ENCODE measurements at regions not wholly inside any gene's neighbourhood (a gene's known extent, or its start where the extent isn't known, plus 50 kb on each side); places are given as distances from the start of the nearest gene placed in this dataset.
A peak's percentile ranks its signal among the peaks of the same experiment; 100 is the strongest.
"Not testable (repeated sequence)": the region's sequence is repeated elsewhere in the genome, so short reads cannot be mapped to it uniquely, and the experiment has no call there.

DNA sequence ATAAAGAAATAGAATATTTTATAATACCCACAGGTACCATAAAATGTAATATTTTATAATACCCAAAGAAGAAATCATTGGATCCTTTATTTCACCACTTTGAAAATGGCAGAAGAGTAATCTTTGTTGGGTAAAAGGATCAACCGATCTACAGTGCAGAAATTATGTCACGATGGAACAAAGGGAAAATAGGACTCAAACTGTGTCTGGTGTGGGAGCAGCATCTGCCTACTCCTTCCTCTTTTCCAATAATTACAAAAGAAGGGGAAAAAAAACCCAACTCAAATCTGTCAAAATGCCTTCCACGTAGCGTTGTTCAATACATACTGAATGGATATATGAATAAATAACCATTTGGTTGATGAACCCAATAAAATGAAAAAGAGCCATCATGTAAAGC lies 492.6 kb upstream of the TBL1XR1 start:
- DNase-seq = no peak

DNA sequence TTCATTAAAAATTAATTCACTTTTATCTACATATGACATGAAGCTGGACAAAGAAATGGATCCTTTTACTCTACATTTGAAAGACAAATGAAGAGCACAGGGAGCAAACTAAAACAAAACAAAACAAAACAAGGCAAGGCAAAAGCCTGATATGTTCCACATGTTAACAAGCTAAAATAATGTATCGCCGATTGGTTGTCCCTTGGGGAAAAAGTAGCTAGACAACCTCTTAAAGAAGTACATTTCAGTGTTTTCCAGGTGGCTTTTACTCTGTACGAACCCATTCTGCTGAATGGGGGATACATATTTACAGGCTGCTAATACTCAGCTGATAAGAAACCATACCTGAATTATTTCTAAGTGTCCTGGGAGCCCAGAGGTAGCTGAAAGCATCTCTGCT lies 493.0 kb upstream of the TBL1XR1 start:
- no peak for DNase-seq

DNA sequence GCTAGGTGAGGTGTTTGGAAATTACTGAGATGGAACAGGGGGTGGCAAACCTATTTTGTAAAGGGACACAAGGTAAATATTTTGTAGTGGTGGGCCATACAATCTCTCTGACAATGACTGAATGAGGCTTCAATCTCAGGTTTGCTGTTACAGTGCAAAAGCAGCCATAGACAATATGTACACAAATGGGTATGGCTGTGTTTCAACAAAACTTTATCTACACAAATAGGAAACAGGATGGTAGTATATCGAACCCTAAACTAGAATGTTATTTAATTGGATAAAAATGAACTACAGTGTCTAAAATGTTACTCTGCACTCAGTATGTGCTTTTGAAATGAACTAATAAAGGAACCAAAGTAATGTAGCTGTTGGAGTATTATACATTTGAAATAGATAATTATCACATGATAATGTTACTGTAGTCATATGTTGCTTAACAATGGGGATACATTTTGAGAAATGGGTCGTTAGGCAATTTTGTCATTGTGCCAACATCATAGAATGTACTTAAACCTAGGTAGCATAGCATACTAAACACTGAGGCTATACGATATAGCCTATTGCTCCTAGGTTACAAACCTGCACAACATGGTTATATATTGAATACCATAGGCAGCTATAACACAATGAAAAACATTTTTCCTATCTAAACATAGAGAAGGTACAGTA lies 495.2 kb upstream of the TBL1XR1 start:
- DNase-seq = no peak

DNA sequence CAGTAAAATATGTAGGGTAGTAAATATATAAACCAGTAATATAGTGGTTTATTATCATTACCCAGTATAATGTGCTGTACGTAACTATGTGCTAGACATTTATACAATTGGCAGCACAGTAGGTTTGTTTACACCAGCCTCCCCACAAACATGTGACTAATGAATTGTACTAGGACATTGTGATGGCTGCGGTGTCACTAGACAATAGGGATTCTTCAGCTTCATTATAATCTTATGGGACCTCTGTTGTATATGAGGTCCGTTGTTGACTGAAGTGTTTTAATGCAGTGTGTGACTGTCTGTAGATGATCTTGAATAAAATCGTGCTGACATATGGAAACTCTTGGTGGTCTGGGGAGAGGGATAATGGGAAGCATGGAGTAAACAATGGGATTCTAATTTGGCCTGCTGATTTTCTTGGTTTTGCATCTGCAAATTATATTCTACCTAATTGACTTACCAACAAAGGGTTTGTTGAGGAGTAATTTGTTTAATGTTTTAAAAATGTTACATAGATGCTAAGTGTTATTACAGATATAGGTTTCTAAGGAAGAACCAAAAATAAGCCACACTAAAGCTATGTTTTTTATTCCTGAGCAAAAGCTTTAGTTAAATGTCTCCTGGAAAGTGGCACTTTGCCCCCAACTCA lies 496.5 kb upstream of the TBL1XR1 start:
- peak in 1 of 2 experiments; percentile 6 for DNase-seq

DNA sequence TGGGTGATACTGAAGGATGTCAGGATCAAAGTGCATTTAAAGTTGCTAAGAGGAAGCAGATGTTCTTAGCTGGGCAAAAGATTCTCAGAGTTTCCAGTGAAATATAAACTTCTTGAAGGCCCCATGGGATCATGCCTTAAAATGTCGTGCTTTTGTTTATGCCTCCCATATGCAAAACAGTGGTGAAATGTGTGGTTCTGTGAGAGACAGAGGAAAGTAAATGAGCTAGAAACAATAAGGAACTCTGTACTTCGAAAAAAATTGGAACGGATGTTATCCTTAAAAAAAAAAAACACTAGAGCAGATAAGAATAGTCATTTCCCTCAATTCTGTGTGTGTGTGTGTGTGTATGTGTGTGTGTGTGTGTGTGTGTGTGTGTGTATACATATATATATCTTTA lies 497.0 kb upstream of the TBL1XR1 start:
- DNase-seq = no peak

DNA sequence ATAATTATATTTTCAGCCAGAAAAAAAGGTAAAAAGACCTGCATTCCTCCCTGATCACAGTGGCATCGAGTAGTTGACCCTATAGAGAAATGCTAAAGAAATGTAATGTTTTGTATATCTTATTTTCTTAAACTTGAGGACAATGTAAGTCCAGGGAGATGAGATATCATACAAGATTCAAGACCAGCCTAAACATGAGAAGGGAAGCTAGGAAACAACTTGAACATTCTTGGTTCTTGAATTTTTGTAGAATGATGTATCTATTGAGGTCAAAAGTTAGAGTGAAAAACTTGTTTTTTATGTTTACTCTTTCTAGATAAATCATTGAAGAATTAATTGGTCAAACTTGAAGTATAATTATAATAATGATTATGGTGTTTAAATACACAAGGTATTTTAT lies 497.7 kb upstream of the TBL1XR1 start:
- no peak for DNase-seq

DNA sequence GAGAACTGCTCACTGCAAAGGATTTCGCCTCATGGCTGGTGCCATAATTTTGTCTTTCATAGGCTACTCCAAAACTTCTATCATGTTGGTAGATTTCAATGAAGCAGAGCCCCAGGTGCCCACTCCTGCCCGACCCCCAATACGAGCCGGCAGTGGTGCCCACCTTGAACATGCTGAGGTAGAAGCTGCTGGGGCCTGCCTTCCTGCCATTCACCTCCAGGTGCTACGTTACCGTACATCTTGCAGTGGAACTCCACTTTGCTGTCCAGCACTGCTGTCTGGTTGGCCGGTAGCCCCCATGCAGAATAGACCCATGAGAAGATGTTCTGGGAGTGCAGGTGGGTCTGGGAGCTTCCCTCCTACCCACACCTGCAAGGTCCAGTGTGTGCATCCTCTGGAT lies 502.8 kb upstream of the TBL1XR1 start:
- DNase-seq = no peak

DNA sequence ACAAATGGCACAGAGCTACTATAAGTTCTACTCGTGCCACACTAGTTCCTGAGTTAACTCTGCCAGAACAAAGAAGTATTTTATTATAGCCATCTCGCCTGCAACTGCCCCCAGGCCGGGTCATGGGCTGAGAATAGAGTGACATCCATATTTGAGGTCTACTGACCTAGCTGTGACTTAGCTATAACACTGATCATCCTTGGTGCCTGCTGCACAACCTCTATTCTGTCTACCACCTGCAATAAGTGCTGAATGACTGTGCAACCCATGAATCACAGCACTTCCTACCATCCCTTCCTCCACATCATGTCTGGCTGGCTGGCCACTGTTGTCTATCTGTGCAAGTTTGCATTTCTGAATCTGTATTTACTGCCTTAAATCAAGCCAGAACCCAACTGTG lies 506.5 kb upstream of the TBL1XR1 start:
- DNase-seq = no peak

DNA sequence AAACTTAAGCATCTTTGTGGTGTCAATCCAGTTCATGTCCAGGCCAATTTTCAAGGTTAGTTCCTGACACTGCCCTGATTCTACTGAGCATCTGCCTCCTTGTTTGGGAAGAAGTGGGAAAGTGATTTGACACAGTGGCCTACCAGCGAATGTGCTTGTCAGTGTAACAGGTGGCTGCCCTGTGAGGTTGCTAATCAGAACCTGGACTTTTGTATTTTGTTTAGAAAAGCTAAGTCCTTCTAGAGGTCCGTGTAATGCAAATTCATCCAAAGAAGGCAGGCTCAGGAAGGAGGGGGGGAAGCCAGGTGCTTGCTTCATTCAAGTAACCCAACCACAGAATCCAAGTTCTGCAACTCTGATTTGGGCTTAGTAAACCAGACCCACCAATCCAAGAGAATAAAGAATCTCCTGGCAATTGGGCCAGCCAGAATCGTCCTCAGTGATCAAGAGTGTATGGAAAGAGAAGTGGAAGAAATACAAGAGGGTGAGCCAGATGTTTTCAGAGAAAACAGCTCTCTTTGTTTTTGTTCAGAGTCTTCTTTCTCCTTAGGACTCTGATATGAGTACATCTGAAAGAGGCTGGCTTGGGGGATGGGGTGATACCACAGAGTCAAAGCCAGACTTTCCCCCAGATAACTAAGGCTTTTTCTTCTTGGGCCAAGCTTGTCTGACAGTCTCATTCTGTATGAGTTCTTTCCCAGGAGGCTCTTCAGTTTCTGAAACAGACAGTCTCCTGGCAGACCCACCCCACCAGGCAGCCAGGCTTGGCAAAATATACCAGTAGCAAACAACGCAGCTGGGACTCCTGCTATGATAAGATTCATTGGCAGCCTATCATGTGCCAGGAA lies 508.9 kb upstream of the TBL1XR1 start:
- DNase-seq = no peak

DNA sequence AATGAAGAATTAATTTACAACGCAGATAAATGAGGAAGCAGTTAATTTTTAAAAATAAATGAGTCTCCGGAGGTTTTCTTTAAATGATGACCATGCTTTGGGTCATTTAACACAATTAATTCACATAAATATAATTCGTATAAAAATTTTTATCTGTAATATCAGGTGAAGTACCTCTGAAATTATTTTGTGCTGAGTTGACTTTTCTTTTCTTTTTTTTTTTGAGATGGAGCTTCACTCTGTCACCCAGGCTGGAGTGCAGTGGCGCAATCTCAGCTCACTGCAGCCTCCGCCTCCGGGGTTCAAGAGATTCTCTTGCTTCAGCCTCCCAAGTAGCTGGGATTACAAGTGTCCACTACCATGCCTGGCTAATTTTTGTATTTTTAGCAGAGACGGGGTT lies 512.2 kb upstream of the TBL1XR1 start:
- DNase-seq = not testable (repeated sequence)

DNA sequence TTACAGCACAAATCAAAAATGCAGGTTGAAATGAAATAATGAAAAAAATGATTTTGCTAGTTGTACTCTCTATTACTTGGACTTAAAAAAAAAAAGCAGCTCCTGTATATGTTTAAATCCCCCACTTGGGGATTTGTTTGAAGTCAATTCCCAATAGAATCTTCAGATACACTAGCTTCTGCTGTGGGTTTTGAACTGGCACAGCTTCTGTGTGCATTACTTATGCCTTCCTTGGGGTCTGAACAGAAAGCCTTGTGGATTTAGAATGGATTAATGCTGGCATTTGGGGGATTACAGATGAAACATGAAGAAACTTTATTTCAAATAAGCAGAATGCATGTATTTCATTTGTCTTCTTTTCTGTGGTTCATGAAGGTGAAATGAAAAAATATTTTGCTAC lies 513.2 kb upstream of the TBL1XR1 start:
- DNase-seq = no peak

DNA sequence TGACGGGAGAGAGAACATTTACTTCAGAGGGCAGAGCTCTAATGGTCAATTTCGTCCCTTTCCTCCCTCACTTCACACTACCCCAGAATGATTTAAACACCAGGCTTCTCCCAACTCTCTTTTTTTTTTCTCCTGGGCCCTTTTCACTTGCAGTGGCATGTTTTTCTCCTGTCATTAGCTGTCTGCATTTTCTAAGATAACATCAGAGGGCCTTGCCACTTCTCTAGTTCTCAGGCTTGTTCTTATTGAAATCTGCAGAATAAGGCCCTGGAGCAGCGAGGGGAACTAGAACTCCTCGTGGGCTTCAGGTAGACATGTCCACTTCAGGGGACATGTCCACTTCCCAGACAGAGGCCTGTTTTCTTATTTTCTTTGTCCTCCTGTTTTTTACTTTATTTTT lies 514.4 kb upstream of the TBL1XR1 start:
- no peak for DNase-seq

DNA sequence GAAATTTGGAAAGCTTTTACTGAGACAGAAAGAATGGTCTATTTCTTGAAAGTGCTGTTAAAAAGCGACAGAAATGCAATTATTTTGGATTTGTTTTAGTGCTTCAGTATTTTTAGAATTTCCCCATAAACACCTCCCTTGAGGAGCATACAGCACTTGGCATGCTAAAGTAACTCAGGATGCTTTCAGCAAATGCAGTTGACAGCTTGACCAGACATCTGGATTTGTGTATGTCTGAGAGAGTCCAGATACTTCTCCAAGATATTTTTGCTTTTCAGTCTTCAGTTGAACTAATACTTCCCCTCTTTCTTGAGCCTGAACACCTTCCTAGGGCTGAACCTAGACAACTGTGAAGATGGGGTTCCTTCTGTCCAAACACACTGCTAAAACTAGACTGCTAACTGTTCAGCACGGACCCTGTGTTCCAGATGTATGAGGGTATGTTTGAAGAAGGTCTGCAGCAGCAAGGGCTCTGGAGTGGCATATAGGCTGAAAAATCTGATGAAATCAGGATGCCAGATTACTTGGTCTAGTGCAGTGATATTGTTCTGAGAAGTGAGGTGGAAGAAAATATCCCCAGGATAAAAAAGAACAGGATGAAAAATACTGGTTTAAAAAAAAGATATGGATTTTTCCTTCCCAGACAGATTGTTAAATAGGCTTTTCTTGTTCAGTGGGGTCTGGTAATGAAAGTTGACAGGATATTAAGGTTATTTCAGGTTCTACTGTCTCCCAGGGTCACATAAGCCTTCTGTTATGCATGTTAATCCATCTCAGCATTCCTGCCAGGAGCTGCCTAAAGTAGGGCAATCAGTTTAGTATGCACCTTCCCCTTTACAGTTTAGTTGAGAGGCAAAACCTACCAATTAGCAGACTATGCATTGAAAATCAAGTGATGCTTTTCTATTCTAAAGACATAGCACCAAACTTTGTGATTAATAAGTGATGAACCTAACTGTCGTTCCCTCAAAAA lies 516.9 kb upstream of the TBL1XR1 start:
- DNase-seq = no peak

DNA sequence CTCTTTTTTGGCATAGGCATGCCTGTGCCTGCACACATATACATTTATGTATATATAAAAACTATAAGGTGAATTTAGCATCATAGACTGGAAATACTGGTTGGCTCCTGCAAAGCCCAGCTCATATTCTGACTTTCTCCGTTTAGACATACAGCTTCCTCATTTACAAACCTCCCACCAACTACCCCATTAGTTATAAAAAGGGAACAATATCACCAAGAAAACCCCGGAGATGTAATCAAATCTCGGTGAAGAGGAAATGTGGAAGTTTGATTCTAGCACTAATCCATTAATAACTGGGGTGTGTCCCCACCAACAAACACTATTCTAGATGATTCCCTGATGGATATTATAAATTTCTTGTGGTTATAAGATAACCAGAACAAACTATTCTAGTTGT lies 517.7 kb upstream of the TBL1XR1 start:
- no peak for DNase-seq

DNA sequence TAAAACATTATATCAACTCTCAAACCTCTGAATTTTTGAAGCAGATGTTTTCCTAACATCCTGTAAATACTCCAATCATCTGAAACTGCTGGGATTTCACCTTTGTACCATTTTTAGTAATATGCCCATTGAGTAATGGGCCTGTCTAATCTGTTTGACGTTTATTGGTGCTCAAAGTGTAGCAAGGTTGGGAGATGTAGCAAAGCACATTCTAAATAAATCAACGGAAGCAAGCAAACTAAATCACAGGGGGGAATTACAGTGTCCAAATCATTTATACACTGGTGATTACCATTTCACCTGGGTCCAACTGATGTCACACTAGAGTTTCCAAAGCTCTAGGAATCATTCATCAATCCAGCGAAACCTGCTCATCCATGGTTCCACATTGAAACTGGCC lies 518.7 kb upstream of the TBL1XR1 start:
- no peak for DNase-seq

DNA sequence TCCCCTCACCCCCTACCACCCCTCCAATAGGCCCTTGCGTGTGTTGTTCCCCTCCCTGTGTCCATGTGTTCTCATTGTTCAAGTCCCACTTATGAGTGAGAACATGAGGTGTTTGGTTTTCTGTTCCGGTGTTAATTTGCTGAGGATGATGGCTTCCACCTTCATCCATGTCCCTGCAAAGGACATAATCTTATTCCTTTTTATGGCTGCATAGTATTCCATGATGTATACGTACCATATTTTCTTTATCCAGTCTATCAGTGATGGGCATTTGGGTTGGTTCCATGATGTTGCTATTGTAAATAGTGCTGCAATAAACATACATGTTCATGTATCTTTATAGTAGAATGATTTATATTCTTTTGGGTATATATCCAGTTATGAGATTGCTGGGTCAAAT lies 523.6 kb upstream of the TBL1XR1 start:
- DNase-seq = not testable (repeated sequence)

DNA sequence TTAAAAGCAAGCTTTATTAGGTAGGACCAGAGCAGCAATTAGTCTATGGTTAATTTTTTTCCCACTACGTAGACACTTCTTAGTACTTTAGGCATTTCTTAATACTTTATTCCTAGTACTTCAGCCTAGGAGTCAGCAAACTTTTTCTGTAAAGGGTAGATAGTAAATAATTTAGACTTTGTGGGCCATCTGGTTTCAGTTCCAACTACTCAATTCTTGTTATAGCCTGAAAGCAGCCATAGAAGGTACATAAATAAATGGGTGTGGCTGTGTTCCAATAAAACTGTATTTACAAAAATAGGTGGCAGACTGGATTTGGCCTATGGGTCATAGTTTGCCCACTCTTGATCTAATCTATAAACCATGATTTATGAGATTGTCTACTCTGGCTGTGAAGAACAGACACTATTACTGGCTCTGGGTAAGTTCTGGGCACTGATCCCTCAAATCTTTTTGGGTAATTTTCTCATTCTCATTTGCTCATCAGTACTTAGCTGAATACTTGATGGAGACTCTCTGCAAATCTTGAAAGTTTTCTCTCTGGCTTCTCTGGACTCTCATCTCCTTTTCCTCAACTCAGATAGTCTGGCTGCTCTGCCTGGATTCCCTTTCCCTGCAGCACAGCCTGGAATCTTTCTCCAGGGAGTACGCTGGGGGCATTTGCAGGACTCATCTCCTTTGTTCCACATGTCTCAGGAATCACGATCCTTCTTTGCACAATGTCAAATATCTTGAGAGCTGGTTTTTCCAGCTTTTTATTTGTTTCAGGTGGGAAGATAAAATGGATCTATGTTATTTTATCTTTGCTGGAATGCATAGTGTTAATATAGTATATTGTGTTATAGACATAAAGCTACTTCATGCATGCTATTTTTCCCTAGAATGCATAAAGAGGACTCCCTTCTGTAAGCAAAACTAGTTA lies 524.8 kb upstream of the TBL1XR1 start:
- DNase-seq = no peak

DNA sequence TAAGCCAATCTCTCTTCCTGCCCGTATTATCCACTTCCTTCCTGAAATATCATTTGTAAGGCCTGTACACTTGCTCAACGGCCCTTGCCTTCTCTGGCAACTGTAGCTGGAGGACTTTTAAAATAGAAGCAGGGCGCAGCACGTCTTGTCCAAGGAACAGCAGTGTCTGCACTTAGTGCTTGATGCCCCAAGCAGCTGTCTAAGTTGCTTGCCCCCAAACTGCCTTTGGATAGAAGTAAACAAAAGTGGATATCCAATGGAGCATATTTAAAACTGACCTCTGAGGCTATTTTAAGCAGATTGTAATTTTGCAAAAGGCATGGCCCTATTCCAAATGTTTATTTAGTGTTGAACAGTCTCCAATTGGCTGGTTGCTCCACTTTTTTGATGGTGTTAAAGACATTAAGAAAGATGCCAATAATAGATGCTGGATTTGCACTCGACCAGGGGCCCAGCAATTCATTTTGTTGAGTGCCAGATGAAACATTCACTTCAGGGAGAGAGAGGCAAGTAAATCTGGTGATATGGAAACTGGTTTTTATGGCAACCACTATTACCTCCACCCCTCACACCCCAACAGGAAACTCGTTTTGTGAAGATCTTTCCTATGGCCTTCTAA lies 526.8 kb upstream of the TBL1XR1 start:
- DNase-seq = no peak

DNA sequence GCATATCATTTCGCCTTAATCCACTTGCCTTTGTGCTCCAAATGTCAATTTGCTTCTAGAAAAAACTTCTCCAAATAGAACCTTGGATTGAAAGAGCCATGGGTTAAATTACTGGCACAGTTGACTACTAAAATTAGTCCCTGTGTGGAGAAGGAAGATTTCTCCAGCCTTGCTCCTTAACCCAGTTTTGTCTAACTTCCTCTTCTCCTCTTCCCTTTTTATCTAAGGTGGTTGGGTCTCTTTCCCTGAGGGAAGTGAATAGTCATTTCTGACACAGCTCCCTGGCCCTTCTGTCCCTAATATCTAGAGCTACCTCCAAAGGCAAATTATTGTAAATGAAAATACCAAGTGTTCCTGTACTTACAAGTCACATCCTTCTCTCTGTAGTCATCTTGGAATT lies 527.9 kb upstream of the TBL1XR1 start:
- no peak for DNase-seq

DNA sequence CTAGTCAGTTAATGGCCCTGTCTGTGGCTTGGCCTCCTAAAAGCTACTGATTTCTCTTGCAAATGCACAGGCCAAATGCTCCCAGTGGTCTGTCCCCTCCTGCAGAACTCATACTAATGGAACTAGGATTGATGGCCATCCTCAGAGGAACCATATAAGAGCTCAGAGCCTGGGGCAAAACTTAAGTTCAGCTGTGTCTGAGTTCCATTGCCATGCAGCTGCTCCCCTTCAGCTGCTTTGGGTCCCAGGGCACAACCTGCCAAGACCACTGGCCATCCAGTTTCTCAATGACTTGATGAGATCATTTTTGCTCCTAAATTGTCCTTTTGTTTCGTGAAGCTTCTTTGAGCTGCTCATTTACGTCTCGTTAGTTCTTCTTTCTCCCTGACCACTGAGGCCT lies 529.5 kb upstream of the TBL1XR1 start:
- DNase-seq = no peak

DNA sequence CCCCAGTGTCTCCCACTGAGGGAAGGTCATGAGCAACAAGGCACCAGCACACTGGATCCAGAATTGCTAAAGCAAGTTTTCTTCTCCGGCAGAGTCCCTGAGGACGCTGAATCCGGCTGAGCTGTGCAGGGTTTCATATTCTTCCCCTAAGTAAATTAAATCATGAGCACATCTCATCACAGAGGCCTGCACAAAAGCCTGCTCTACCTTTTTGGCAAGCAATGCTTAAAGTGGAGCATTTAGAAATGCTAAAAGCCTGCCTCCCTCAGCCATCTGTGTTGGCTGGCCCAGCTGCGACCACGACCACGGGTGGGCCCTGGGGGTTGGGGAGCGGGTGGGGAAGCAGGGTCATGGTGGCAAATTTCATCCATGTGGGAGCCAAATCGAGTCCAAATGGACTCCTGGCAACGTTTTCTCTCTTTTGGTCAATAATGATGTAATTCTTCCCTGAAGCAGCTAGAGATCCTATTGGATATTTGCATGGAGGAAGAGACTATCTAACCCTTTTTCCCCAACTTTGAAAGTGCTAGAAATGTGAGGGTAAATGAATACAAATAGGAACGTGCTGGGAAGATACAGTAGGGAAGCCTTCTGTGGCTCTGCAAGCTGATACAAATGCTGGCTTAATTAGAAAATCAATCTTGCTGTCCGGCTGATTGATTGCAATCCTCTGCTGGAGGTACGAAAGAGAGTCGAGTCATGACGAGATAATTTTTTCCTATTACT lies 532.8 kb upstream of the TBL1XR1 start:
- no peak for DNase-seq
